SK-N-SH (cell line): ENCODE measurements at regions not wholly inside any gene's neighbourhood (a gene's known extent, or its start where the extent isn't known, plus 50 kb on each side); places are given as distances from the start of the nearest gene placed in this dataset.

ENCODE experiments used
- CTCF ChIA-PET: fragments of 300-600, 350-600 bp; formaldehyde crosslinking; extraction: SDS; loops from one replicate; lab custom pipeline; 2021; lab: Yijun Ruan, JAX
- POLR2A ChIA-PET: fragments of 350-600 bp; sonication (Branson Sonifier 250); formaldehyde crosslinking; extraction: SDS; loops from one replicate; lab custom pipeline; 2020; ENCODE audit warnings: antibody characterized with exemption, inconsistent platforms; lab: Yijun Ruan, JAX
- DNase-seq: peaks from one replicate; pipeline ENCODE4 v3.0.0; 2012
- H2AFZ ChIP-seq: fragments of 200-600 bp; sonication (generic); 2 replicates; pipeline ENCODE4 v1.8.1; 2016; ENCODE audit warnings: antibody characterized with exemption, mild to moderate bottlenecking, low read depth
- H3F3A ChIP-seq: fragments of 200-600 bp; sonication (generic); replicated peaks from 2 replicates; pipeline ENCODE3; 2016; ENCODE audit warnings: antibody characterized with exemption, mild to moderate bottlenecking; ENCODE audit not compliant: insufficient read depth
- H3K27ac ChIP-seq, 2 experiments: fragments of 200-500 bp in 1 of 2; fragments of 200-600 bp in 1 of 2; sonication (Bioruptor generic) in 1 of 2; sonication (generic), shearing (Covaris generic) in 1 of 2; 2 replicates each; pipeline versions ENCODE4 v1.5.1 to v1.6.1; 2014 to 2016; ENCODE audit warnings: low read depth in 2 of 2, inconsistent platforms in 1 of 2, low read length in 1 of 2, mild to moderate bottlenecking in 1 of 2, mixed read lengths in 1 of 2
- H3K27me3 ChIP-seq: fragments of 200-600 bp; sonication (generic), shearing (Covaris generic); 2 replicates; pipeline ENCODE4 v1.6.1; 2016; ENCODE audit warnings: mixed run types; ENCODE audit not compliant: insufficient read depth
- H3K36me3 ChIP-seq, 2 experiments: fragments of 200-500 bp in 1 of 2; fragments of 200-600 bp in 1 of 2; sonication (Bioruptor generic) in 1 of 2; sonication (generic) in 1 of 2; replicated peaks in 1 of 2; 2 replicates each; pipeline versions ENCODE3 to v1.5.1; 2014 to 2016; ENCODE audit warnings: low read length in 1 of 2, mild to moderate bottlenecking in 1 of 2; ENCODE audit not compliant: insufficient read depth in 2 of 2, control insufficient read depth in 1 of 2
- H3K4me1 ChIP-seq, 2 experiments: fragments of 200-500 bp in 1 of 2; fragments of 200-600 bp in 1 of 2; sonication (Bioruptor generic) in 1 of 2; sonication (generic), shearing (Covaris generic) in 1 of 2; 2 replicates each; pipeline versions ENCODE4 v1.5.1 to v1.6.1; 2014 to 2016; ENCODE audit warnings: low read depth in 1 of 2, low read length in 1 of 2, mixed run types in 1 of 2; ENCODE audit not compliant: insufficient read depth in 2 of 2, control insufficient read depth in 1 of 2
- H3K4me2 ChIP-seq: fragments of 200-600 bp; sonication (generic), shearing (Covaris generic); 2 replicates; pipeline ENCODE4 v1.6.1; 2017; ENCODE audit warnings: mixed run types
- H3K4me3 ChIP-seq, 2 experiments: fragments of 200-500 bp in 1 of 2; fragments of 200-600 bp in 1 of 2; sonication (Bioruptor generic) in 1 of 2; sonication (generic), shearing (Covaris generic) in 1 of 2; 2 replicates each; pipeline versions ENCODE4 v1.5.1 to v1.8.1; 2014 to 2016; ENCODE audit warnings: low read depth in 2 of 2, inconsistent platforms in 1 of 2, low read length in 1 of 2, mild to moderate bottlenecking in 1 of 2, mixed read lengths in 1 of 2, moderate library complexity in 1 of 2
- H3K79me2 ChIP-seq: fragments of 200-600 bp; sonication (generic); 2 replicates; pipeline ENCODE4 v1.8.1; 2017; ENCODE audit warnings: mild to moderate bottlenecking; ENCODE audit not compliant: insufficient read depth
- H3K9ac ChIP-seq: fragments of 200-600 bp; sonication (generic); 2 replicates; pipeline ENCODE4 v1.6.1; 2017; ENCODE audit warnings: mixed run types
- H3K9me2 ChIP-seq: fragments of 200-600 bp; sonication (generic); 2 replicates; pipeline ENCODE4 v1.6.1; 2017; ENCODE audit warnings: mixed run types
- H3K9me3 ChIP-seq: fragments of 200-600 bp; sonication (generic); 2 replicates; pipeline ENCODE4 v1.6.1; 2017; ENCODE audit warnings: mixed run types, mild to moderate bottlenecking, moderate library complexity
- H4K20me1 ChIP-seq: fragments of 200-600 bp; sonication (generic); 2 replicates; pipeline ENCODE4 v1.6.1; 2017; ENCODE audit warnings: mild to moderate bottlenecking, mixed run types; ENCODE audit not compliant: insufficient read depth
- CHD2 ChIP-seq: fragments of 150-350 bp; IDR thresholded peaks from 2 replicates; pipeline ENCODE4 v1.6.1; 2018; ENCODE audit warnings: low read length; ENCODE audit not compliant: partially characterized antibody
- ELF1 ChIP-seq: IDR thresholded peaks from 2 replicates; pipeline ENCODE4 v1.4.0; 2012
- EP300 ChIP-seq, 2 experiments: IDR thresholded peaks; 2 replicates each; pipeline versions ENCODE4 v1.4.0 to v1.6.1; 2012; ENCODE audit warnings: borderline replicate concordance in 1 of 2, low read depth in 1 of 2, low read length in 1 of 2
- EZH2phosphoT487 ChIP-seq: fragments of 200-600 bp; sonication (generic); IDR thresholded peaks from 2 replicates; pipeline ENCODE4 v1.6.1; 2017; ENCODE audit warnings: low read depth, mixed run types, mild to moderate bottlenecking, antibody characterized with exemption, moderate library complexity, borderline replicate concordance
- FOSL2 ChIP-seq: IDR thresholded peaks from 2 replicates; pipeline ENCODE4 v1.4.0; 2012; ENCODE audit warnings: low read depth, mild to moderate bottlenecking, moderate library complexity, borderline replicate concordance
- FOXJ3 ChIP-seq: sonication (generic); formaldehyde crosslinking; IDR thresholded peaks from 2 replicates; pipeline ENCODE4 v1.5.1; 2020; ENCODE audit warnings: mild to moderate bottlenecking, missing genetic modification reagents
- GATA2 ChIP-seq: sonication (generic); formaldehyde crosslinking; IDR thresholded peaks from 2 replicates; pipeline ENCODE4 v1.5.0; 2020; ENCODE audit warnings: mild to moderate bottlenecking, missing genetic modification reagents
- JUND ChIP-seq: IDR thresholded peaks from 2 replicates; pipeline ENCODE4 v1.4.0; 2012
- MAX ChIP-seq: IDR thresholded peaks from 2 replicates; pipeline ENCODE4 v1.4.0; 2012; ENCODE audit warnings: low read depth
- MEF2A ChIP-seq: IDR thresholded peaks from 2 replicates; pipeline ENCODE4 v1.4.0; 2012; ENCODE audit warnings: low read depth, borderline replicate concordance
- MXI1 ChIP-seq: IDR thresholded peaks from 2 replicates; pipeline ENCODE4 v1.6.1; 2012; ENCODE audit warnings: mild to moderate bottlenecking, low read depth, low read length, improper control_type of control experiment
- NFIC ChIP-seq: IDR thresholded peaks from 2 replicates; pipeline ENCODE4 v1.4.0; 2012; ENCODE audit warnings: borderline replicate concordance
- POLR2AphosphoS5 ChIP-seq: IDR thresholded peaks from 2 replicates; pipeline ENCODE4 v1.6.1; 2012; ENCODE audit warnings: low read depth, low read length
- RCOR1 ChIP-seq: fragments of 150-350 bp; IDR thresholded peaks from 2 replicates; pipeline ENCODE4 v1.6.1; 2017; ENCODE audit warnings: antibody characterized with exemption, low read length
- RFX5 ChIP-seq: IDR thresholded peaks from 2 replicates; pipeline ENCODE4 v1.6.1; 2012; ENCODE audit warnings: mild to moderate bottlenecking, improper control_type of control experiment, low read length
- RXRA ChIP-seq: IDR thresholded peaks from 2 replicates; pipeline ENCODE4 v1.4.0; 2012; ENCODE audit warnings: low read depth, mild to moderate bottlenecking, borderline replicate concordance
- SMC3 ChIP-seq: IDR thresholded peaks from 2 replicates; pipeline ENCODE4 v1.6.1; 2012; ENCODE audit warnings: low read depth, low read length, improper control_type of control experiment
- TAF1 ChIP-seq: IDR thresholded peaks from 2 replicates; pipeline ENCODE4 v1.6.1; 2012; ENCODE audit warnings: low read depth, mild to moderate bottlenecking, low read length, moderate library complexity, borderline replicate concordance
- TCF12 ChIP-seq: IDR thresholded peaks from 2 replicates; pipeline ENCODE4 v1.4.0; 2012
- TEAD4 ChIP-seq: IDR thresholded peaks from 2 replicates; pipeline ENCODE4 v1.4.0; 2012; ENCODE audit warnings: mild to moderate bottlenecking, borderline replicate concordance; ENCODE audit not compliant: insufficient read depth
- USF1 ChIP-seq: IDR thresholded peaks from 2 replicates; pipeline ENCODE4 v1.4.0; 2012; ENCODE audit warnings: low read depth, borderline replicate concordance
- USF2 ChIP-seq: fragments of 150-350 bp; IDR thresholded peaks from 2 replicates; pipeline ENCODE4 v1.6.1; 2017; ENCODE audit warnings: antibody characterized with exemption, low read length, low read depth, borderline replicate concordance
- YY1 ChIP-seq: IDR thresholded peaks from 2 replicates; pipeline ENCODE4 v1.4.0; 2012; ENCODE audit warnings: low read depth, mild to moderate bottlenecking
- ZBTB33 ChIP-seq: IDR thresholded peaks from 2 replicates; pipeline ENCODE4 v1.4.0; 2012; ENCODE audit warnings: low read depth, borderline replicate concordance
- WGBS: methylation state at CpG from one replicate; pipeline ENCODE4 v1.1.6; 2017; ENCODE audit warnings: low lambda C conversion rate; 5-methylcytosine and 5-hydroxymethylcytosine counted together

GRCh38 chr7:54882694-54883093 is 123.7 kb upstream of the SEC61G start:
- no peaks in the 10 kb centered on the region for H3K9me3 ChIP-seq
- ChIA-PET CTCF (interaction anchor here (0.6 to 3.8 kb wide), 4 partner anchors 9 to 372 kb away, joined by 3 to 21 read pairs (median 4); no protein-coding TSS in a partner anchor), POLR2A (no interaction called here)
- H3K27ac ChIP-seq: no peak overlapping the region
- H3K9ac ChIP-seq: no peak overlapping the region
- H3K4me3 ChIP-seq: no peak overlapping the region
- H3K36me3 ChIP-seq: no peaks in the 10 kb centered on the region
- H3K79me2 ChIP-seq: no peaks in the 10 kb centered on the region
- WGBS: 95% methylated on average over 1 of the region's 1 CpG
- no peak overlapping the region for H2AFZ ChIP-seq
- TF ChIP-seq GATA2 (no peak), EZH2phosphoT487 (no peak), JUND (no peak), RXRA (no peak), YY1 (no peak), POLR2AphosphoS5 (no peak), TCF12 (no peak), TEAD4 (no peak), RFX5 (no peak), SMC3 (no peak), CHD2 (no peak), MEF2A (no peak), ZBTB33 (no peak), MXI1 (no peak)
- H3K4me2 ChIP-seq: no peak overlapping the region
- H3K4me1 ChIP-seq: peaks cover 0 to 6% of the 10 kb centered on the region in 2 experiments; a peak in 2 of 4 replicates
- peaks cover 7% of the 10 kb centered on the region for H3F3A ChIP-seq
- no peaks in the 10 kb centered on the region for H3K27me3 ChIP-seq
- DNase-seq: no peak
- no peaks in the 10 kb centered on the region for H4K20me1 ChIP-seq
- H3K9me2 ChIP-seq: no peaks in the 10 kb centered on the region

- 88% methylated on average over 1 of the region's 1 CpG for WGBS
- no peak for TF ChIP-seq YY1
- no peak for TF ChIP-seq TAF1
- TF ChIP-seq NFIC: no peak
- TF ChIP-seq JUND: no peak
- TF ChIP-seq POLR2AphosphoS5: no peak
- no peak for TF ChIP-seq USF1
- TF ChIP-seq RFX5: no peak
- TF ChIP-seq EP300 (IDR thresholded peaks at IDR 0.05; ENCODE audit: borderline replicate concordance in 1 of 2, low read depth in 1 of 2, low read length in 1 of 2): no peak
- no peak for TF ChIP-seq USF2
- TF ChIP-seq FOSL2: no peak
- TF ChIP-seq MEF2A: no peak
- TF ChIP-seq ELF1: no peak
- TF ChIP-seq MAX: no peak
- no peak for TF ChIP-seq RCOR1
- TF ChIP-seq ZBTB33: no peak
- TF ChIP-seq FOXJ3 (CRISPR knock-in tag): no peak
- TF ChIP-seq CHD2: no peak
Observed at GRCh38 chr7:54883576-54883975, 124.6 kb upstream of the SEC61G start.

More at GRCh38 chr7:54883576-54883975, 124.6 kb upstream of the SEC61G start:
- Histone ChIP-seq H3K27me3 (no peaks in the 10 kb centered on the region), H3K79me2 (no peaks in the 10 kb centered on the region), H3K4me1 (peaks cover 0 to 9% of the 10 kb centered on the region in 2 experiments; a peak in 2 of 4 replicates), H4K20me1 (no peaks in the 10 kb centered on the region), H3F3A (peaks cover 7% of the 10 kb centered on the region), H3K4me2 (no peak overlapping the region), H3K9me3 (no peaks in the 10 kb centered on the region), H2AFZ (no peak overlapping the region), H3K27ac (no peak overlapping the region), H3K9ac (no peak overlapping the region), H3K9me2 (no peaks in the 10 kb centered on the region), H3K4me3 (no peak overlapping the region), H3K36me3 (no peaks in the 10 kb centered on the region)
- CTCF ChIA-PET: interaction anchor here (3.8 kb wide), 1 partner anchor 372 kb away, joined by 21 read pairs; no protein-coding TSS in a partner anchor
- DNase-seq: no peak
- POLR2A ChIA-PET: no interaction called here
